HG03280 (cell line): ENCODE measurements at regions not wholly inside any gene's neighbourhood (a gene's known extent, or its start where the extent isn't known, plus 50 kb on each side); places are given as distances from the start of the nearest gene placed in this dataset.
A peak's percentile ranks its signal among the peaks of the same experiment; 100 is the strongest.
"Not testable (repeated sequence)": the region's sequence is repeated elsewhere in the genome, so short reads cannot be mapped to it uniquely, and the experiment has no call there.

Experiments
- ATAC-seq: cut with Tn5 transposase; IDR thresholded peaks from one replicate; pipeline ENCODE4 v1.9.1; 2021; ENCODE audit warnings: mild to moderate bottlenecking, moderate library complexity; ENCODE audit not compliant: unreplicated experiment

- ATAC-seq = no peak
These were observed 161.9 kb downstream of the ZIC4 start for GRCh38 chr3:147244397-147244796.

GRCh38 chr3:147240581-147240980 lies 165.8 kb downstream of the ZIC4 start:
- no peak for ATAC-seq

GRCh38 chr3:147237991-147238390 lies 168.4 kb downstream of the ZIC4 start:
- ATAC-seq = no peak

- ATAC-seq = not testable (repeated sequence)
These were observed 174.4 kb downstream of the ZIC4 start for GRCh38 chr3:147231980-147232379.

GRCh38 chr3:147231111-147231510 lies 175.2 kb downstream of the ZIC4 start:
- ATAC-seq = no peak

- ATAC-seq = no peak
These were observed 184.1 kb downstream of the ZIC4 start for GRCh38 chr3:147222291-147222690.

- ATAC-seq = no peak
These were observed 187.4 kb downstream of the ZIC4 start for GRCh38 chr3:147218965-147219364.

- no peak for ATAC-seq
These were observed 190.1 kb downstream of the ZIC4 start for GRCh38 chr3:147216143-147216673.

- ATAC-seq = no peak
These were observed 190.7 kb downstream of the ZIC4 start for GRCh38 chr3:147215660-147216059.

- no peak for ATAC-seq
These were observed 192.7 kb downstream of the ZIC4 start for GRCh38 chr3:147213633-147214032.

GRCh38 chr3:147210676-147211075 lies 195.7 kb downstream of the ZIC4 start:
- no peak for ATAC-seq

GRCh38 chr3:147201086-147201485 lies 205.3 kb downstream of the ZIC4 start:
- no peak for ATAC-seq

GRCh38 chr3:147200545-147200944 lies 205.8 kb downstream of the ZIC4 start:
- ATAC-seq = no peak

GRCh38 chr3:147197739-147198138 lies 208.6 kb downstream of the ZIC4 start:
- peak; percentile 60 for ATAC-seq

GRCh38 chr3:147195887-147196286 lies 210.5 kb downstream of the ZIC4 start:
- no peak for ATAC-seq

- no peak for ATAC-seq
These were observed 214.5 kb downstream of the ZIC4 start for GRCh38 chr3:147191795-147192385.

GRCh38 chr3:147189016-147189415 lies 217.3 kb downstream of the ZIC4 start:
- no peak for ATAC-seq

- no peak for ATAC-seq
These were observed 218.7 kb downstream of the ZIC4 start for GRCh38 chr3:147187687-147188086.

GRCh38 chr3:147185781-147186180 lies 220.6 kb downstream of the ZIC4 start:
- ATAC-seq = no peak

GRCh38 chr3:147184794-147185193 lies 221.5 kb downstream of the ZIC4 start:
- ATAC-seq = no peak

GRCh38 chr3:147173257-147173656 lies 233.1 kb downstream of the ZIC4 start:
- no peak for ATAC-seq

- no peak for ATAC-seq
These were observed 243.6 kb downstream of the ZIC4 start for GRCh38 chr3:147162743-147163142.

- no peak for ATAC-seq
These were observed 244.5 kb downstream of the ZIC4 start for GRCh38 chr3:147161833-147162232.
